ENCODE measurements at regions not wholly inside any gene's neighbourhood (a gene's known extent, or its start where the extent isn't known, plus 50 kb on each side); places are given as distances from the start of the nearest gene placed in this dataset.
"Not testable (repeated sequence)": the region's sequence is repeated elsewhere in the genome, so short reads cannot be mapped to it uniquely, and the experiment has no call there.

- DNase-seq, result not testable (repeated sequence)
Measured at GRCh38 chr22:22117864-22118544, 126.6 kb upstream of the VPREB1 start.

DNA sequence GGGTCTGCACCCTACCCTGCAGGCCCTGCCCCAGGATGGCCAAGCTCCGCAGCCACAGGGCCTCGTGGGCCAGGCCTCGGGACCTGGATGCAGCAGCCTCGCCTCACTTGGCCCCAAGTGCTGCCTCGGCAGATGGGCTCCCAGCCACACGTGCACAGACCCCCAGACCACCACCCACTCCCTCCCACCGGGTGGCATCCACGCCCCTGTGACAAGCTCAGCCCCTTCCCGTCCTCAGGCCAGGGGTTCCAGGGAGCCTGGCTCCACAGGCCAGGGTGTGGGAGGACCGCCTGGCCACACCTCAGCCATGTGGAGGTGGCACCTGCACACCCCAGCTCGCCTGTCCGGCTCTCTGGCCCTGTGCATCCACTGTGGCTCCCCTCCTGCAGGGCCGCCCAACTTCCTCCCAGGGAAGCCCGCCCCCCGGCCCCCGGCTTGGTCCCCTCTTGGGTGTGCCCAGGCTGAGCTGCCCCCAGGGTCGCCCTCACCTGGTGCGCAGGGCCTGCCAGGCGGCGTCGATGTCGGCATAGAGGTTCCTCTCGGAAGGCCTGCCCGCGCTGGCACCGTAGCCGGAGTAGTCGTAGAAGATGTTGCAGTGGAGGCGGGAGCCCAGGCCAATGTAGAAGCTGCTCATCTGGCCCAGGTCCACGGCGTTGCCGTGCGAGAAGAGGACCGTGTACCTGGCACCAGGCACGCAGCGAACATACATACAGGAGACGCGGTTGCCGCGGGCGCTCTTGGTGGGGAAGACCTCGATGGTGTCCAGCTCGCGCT is 127.4 kb upstream of the VPREB1 start:
- not testable (repeated sequence) for DNase-seq

GRCh38 chr22:22113701-22114100 is 130.9 kb upstream of the VPREB1 start:
- no peak for DNase-seq

DNA sequence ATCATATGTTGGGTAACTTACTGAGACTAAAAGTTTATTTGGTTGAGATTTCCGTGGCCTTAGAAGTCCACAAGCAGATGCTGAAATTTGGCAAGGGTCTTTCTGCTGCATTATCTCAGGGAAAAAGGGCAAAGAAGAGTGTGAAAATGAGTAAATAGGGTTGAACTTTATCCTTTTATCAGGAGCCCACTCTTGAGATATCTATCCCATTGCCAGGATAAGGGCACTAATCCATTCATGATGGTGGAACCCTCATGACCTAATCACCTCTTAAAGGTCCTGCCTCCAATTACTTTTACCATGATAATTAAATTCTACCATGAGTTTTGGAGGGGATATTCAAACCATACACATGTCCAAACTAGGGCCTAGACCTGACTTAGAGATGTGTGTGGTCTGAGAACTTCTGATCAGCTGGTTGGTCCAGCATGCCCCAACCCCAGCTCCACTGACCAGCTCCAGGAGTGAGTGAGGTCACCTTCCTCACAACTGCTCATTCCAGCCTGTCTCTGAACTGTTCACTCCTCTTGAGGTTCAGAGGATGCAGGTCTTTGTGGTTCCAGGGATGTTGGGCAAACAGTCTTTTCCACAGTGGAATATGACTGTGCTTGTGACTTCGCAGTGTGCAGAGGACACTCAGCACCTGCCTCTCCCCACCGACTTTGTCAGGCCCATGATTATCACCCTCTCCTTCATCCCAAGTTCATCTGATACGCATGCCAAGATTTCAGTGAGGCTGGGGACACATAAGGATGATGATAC is 130.1 kb upstream of the TOP3B start:
- no peak for DNase-seq

- no peak for DNase-seq
Measured at GRCh38 chr22:22111983-22112382, 129.4 kb upstream of the TOP3B start.

GRCh38 chr22:22111267-22111751 is 128.7 kb upstream of the TOP3B start:
- no peak for DNase-seq

- DNase-seq, result no peak
Measured at GRCh38 chr22:22110548-22111266, 128.1 kb upstream of the TOP3B start.

DNA sequence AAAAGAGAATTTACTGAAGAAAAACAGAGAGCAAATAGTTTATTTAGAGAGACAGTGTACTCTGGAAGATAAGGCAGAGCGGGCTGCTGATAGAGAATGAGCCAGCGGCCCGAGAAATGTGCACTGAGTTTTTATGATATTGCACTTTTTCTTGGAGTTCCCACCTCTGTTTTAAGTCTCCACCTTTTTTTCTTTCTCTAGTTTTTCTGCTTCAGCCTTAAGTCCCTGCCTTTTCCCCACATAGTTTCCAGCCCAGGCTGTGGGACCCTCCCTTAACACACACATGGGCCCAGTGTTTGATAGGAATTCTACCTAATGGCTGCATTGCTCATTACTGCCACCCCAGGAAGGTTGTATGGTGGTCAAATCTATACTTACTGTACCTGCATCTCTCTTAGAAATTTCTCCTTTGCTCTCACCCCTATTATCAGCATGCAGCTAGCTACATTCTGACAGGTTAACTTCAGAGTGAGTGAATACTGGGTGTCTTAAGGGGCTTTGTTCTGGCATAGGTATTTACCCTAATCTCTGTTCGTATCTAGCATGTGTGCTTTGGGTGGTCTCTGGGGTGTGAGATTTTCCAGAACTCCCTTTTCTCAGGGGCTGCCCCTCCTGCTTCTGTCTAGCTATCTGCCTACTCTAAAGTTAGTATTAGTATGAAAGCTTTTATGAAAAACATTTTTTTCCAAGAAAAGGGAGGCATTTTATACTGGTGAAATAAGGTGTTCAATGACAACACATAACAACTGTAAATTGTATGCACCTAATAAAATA is 127.3 kb upstream of the TOP3B start:
- DNase-seq, result no peak

GRCh38 chr22:22106855-22107254 is 124.3 kb upstream of the TOP3B start:
- DNase-seq, result no peak

GRCh38 chr22:22105364-22105763 is 122.8 kb upstream of the TOP3B start:
- no peak for DNase-seq

- DNase-seq, result no peak
Measured at GRCh38 chr22:22103078-22103875, 120.7 kb upstream of the TOP3B start.

DNA sequence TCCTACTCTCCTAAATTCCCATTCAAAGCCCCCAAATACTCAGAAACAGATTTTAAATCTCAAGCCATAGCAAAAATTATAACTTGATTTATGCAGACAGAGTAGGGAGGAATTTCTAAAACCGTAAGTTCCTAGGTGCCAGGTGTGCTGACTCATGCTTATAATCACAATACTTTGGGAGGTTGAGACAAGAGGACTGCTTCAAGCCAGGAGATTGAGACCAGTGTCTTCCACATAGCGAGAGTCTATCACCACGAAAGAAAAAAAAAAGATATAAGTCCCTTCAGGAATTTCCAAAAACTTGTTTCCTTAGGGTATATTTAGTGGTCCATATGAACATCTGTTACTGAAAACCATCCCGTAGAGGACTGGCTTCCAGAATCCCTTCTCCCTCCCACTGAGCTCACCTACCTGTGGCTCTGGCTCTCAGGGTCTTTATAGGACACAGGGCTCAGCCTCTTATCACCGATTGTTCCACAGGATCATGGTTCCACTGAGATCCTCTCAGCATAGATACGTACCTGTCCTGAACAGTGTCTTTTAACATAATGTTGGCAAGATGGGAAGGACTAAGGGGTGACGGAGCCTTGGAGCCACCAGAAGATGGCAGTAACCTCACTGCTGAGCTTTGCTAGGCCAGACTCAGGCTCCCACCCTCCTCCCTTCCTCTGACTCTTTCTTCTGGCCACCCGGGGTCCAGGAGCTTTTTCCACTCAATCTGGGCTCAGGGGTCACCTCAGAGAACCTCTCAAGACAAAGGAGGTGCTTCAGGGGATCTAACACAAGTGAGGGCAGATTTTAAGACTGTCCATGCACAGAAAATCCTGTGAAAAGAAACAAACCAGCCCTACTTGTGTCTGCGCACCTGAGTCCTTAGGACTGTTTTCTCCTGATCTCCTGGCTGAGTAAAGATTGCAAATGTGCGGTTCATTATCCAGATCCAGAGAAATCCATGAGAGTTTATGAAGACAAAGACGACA is 117.5 kb upstream of the TOP3B start:
- DNase-seq, result no peak

- no peak for DNase-seq
Measured at GRCh38 chr22:22099194-22099486, 116.6 kb upstream of the TOP3B start.

GRCh38 chr22:22098457-22099193 is 116.0 kb upstream of the TOP3B start:
- no peak for DNase-seq

DNA sequence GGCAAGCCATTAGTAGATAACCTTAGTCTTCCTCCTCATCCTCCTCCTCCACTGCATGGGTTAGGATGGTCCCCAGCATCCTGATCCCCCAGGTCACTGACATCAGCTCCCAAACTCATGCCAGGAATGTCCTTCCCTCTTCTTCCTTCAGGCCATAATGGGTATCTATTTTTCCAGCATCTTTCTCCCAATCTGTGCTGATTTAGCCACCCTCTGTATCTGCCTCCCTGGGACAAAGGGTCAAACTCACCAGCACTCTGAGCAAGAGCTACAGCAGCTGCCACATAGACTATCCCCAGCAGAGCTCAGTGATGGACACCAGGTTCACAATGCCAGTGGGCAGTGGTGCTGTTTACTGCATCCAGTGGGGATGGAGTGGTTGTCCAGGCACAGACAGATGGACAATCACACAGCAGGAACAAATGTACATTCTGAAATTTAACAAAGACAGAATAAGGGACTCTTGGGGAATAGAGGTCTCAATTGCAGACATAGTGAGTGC is 115.2 kb upstream of the TOP3B start:
- no peak for DNase-seq

DNA sequence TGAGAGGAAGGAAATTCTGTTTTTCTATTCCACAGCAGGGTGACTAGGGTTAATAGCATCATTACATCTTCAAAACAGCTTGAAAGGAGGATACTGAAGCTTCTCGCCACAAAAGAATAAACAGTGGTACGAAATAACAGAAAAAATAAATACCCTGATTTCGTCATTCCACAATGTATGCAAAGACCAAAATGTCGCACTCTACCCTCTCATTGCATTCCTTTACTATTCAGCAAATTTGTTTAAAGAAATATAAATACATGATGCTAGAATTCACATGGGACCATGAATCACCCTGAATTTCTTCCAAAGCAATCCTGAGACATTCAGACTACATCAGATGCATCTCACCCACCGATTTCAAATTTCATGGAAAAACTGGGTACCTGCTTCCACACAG is 112.3 kb upstream of the TOP3B start:
- no peak for DNase-seq

GRCh38 chr22:22094514-22094913 is 111.9 kb upstream of the TOP3B start:
- no peak for DNase-seq

- DNase-seq, result no peak
Measured at GRCh38 chr22:22093743-22094142, 111.2 kb upstream of the TOP3B start.

GRCh38 chr22:22092974-22093373 is 110.4 kb upstream of the TOP3B start:
- DNase-seq, result no peak

Measured in central memory CD4-positive, alpha-beta T cell (primary cell).